Nephron progenitor cell (in vitro differentiated cells): ENCODE measurements at regions not wholly inside any gene's neighbourhood (a gene's known extent, or its start where the extent isn't known, plus 50 kb on each side); places are given as distances from the start of the nearest gene placed in this dataset.

Source experiments
- DNase-seq: peaks from one replicate; pipeline ENCODE4 v3.0.0; 2021
- H3K27ac Mint-ChIP-seq: 2 replicates; pipeline ENCODE4 v1.8.0; 2021; ENCODE audit warnings: mild to moderate bottlenecking, moderate library complexity, mixed read lengths
- H3K27me3 Mint-ChIP-seq: 2 replicates; pipeline ENCODE4 v1.8.0; 2021; ENCODE audit warnings: mild to moderate bottlenecking, low read depth, mixed read lengths; ENCODE audit not compliant: poor library complexity
- H3K36me3 Mint-ChIP-seq: 2 replicates; pipeline ENCODE4 v1.8.0; 2021; ENCODE audit warnings: low read depth, mixed read lengths
- H3K4me1 Mint-ChIP-seq: 2 replicates; pipeline ENCODE4 v1.8.0; 2021; ENCODE audit warnings: mixed read lengths
- H3K4me3 Mint-ChIP-seq: 2 replicates; pipeline ENCODE4 v1.8.0; 2021; ENCODE audit warnings: mild to moderate bottlenecking, moderate library complexity, mixed read lengths
- H3K9me3 Mint-ChIP-seq: 2 replicates; pipeline ENCODE4 v1.8.0; 2021; ENCODE audit warnings: mild to moderate bottlenecking, moderate library complexity, mixed read lengths
- TF ChIP-seq, protein P1 (sequence below): fragments of 200-600 bp; sonication (generic); IDR thresholded peaks from 2 replicates; pipeline ENCODE4 v1.5.0; 2021; ENCODE audit warnings: antibody characterized with exemption

DNA sequence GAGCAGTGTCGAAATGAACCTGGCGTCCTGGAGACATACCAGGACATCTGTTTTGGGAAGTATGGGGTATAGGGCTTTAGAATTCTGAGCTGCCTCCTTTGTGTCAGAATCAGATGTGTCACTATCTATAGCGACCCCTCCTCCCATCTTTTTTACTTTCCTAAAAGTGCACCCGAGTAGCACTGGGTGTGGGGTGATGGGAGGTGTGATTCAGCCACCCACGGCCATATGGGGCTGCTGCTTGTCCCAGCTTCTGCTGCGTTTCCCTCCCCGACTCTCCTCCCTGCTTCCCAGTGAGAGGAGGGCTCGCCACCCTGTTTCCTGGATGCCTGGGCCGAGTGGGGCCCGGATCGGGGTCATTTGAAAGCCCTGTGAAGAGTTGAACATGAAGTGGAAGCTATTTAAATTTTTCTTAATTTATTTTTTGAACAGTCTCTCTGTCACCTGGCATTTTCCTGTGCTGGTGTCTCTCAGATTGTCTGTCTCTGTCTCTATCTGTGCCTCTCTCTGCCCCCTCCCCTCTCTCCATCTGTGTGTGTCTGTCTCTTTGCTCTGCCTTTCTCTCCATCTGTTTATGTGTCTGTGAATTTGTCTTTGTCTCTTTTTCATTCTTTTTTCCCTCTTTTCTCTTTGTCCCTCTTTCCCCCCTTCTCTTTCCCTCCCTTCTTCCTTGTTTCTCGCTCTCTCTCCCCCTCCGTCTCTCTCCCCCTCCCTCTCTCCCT is 638.8 kb upstream of the EEF2KMT start:
- Mint-ChIP-seq H3K36me3 (no peaks in the 10 kb centered on the region), H3K27me3 (peaks cover 31% of the 10 kb centered on the region), H3K4me1 (peaks cover 48% of the 10 kb centered on the region), H3K27ac (peak overlapping the region; percentile 76), H3K4me3 (no peak overlapping the region), H3K9me3 (peaks cover 8% of the 10 kb centered on the region)
- TF ChIP-seq, protein P1, sequence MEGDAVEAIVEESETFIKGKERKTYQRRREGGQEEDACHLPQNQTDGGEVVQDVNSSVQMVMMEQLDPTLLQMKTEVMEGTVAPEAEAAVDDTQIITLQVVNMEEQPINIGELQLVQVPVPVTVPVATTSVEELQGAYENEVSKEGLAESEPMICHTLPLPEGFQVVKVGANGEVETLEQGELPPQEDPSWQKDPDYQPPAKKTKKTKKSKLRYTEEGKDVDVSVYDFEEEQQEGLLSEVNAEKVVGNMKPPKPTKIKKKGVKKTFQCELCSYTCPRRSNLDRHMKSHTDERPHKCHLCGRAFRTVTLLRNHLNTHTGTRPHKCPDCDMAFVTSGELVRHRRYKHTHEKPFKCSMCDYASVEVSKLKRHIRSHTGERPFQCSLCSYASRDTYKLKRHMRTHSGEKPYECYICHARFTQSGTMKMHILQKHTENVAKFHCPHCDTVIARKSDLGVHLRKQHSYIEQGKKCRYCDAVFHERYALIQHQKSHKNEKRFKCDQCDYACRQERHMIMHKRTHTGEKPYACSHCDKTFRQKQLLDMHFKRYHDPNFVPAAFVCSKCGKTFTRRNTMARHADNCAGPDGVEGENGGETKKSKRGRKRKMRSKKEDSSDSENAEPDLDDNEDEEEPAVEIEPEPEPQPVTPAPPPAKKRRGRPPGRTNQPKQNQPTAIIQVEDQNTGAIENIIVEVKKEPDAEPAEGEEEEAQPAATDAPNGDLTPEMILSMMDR: no peak
- DNase-seq: no peak

DNA sequence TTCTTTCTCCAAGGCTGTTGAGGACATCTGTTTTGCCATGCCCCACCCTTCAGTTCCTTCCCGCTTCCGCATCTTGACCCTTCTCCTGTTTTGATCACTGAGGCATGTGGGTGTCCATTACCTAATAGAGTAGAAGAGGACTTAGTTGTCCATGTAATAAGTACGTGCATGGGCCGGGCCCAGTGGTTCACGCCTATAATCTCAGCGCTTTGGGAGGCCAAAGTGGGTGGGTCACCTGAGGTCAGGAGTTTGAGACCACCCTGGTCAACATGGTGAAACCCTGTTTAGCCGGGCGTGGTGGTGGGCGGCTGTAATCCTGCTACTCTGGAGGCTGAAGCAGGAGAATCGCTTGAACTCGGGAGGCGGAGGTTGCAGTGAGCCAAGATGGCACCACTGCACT is 637.8 kb upstream of the EEF2KMT start:
- H3K4me3 Mint-ChIP-seq: no peak overlapping the region
- H3K36me3 Mint-ChIP-seq: no peaks in the 10 kb centered on the region
- peaks cover 8% of the 10 kb centered on the region for H3K9me3 Mint-ChIP-seq
- no peak for DNase-seq
- H3K27me3 Mint-ChIP-seq: peaks cover 26% of the 10 kb centered on the region
- TF ChIP-seq, protein P1: no peak
- H3K27ac Mint-ChIP-seq: no peak overlapping the region
- H3K4me1 Mint-ChIP-seq: peaks cover 42% of the 10 kb centered on the region

DNA sequence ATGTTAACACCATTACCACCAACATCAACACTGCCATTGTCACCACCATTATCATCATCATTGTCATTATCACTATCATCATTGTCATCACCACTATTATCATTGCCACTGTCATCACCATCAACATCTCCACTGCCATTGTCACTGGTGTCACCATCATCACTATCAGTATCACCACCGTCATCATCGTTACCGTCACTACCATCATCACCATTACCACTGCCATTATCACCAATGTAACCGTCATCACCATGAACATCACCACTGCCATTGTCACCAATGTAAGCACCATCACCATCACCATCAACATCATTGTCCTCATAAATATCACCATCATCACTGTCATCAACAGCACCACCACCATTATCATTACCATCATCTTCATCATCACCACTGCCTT is 633.2 kb upstream of the EEF2KMT start:
- H3K27me3 Mint-ChIP-seq: peaks cover 19% of the 10 kb centered on the region
- no peak overlapping the region for H3K4me3 Mint-ChIP-seq
- no peak for DNase-seq
- H3K4me1 Mint-ChIP-seq: peaks cover 3% of the 10 kb centered on the region
- H3K36me3 Mint-ChIP-seq: no peaks in the 10 kb centered on the region
- H3K27ac Mint-ChIP-seq: no peak overlapping the region
- TF ChIP-seq, protein P1: no peak
- no peaks in the 10 kb centered on the region for H3K9me3 Mint-ChIP-seq

DNA sequence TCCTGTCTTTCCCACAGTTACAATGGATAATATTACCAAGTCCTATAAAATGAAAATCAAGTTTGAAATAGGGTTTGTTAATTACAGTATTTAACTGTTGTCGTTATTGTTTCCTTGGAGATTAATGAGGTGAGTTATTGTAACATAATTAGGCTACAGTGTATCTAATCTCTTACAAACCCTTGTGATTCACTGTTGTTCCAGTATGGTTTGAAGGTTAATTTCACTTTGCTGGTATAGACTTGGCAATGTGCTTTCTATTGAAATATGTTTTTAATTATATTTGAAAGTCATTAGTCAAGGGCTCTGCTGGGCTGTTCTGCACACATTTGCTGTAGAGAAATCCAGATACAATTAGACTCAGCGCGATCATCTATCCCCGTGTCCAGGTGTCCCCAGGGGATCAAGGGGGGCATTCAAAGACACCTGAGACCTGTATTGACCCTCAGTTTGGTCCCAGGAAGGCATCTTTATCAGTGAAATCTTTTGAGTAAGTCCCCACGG is 624.6 kb upstream of the EEF2KMT start:
- no peak for DNase-seq
- TF ChIP-seq, protein P1: no peak
- no peak overlapping the region for H3K27ac Mint-ChIP-seq
- peaks cover 35% of the 10 kb centered on the region for H3K27me3 Mint-ChIP-seq
- H3K9me3 Mint-ChIP-seq: no peaks in the 10 kb centered on the region
- no peaks in the 10 kb centered on the region for H3K4me1 Mint-ChIP-seq
- H3K36me3 Mint-ChIP-seq: no peaks in the 10 kb centered on the region
- H3K4me3 Mint-ChIP-seq: no peak overlapping the region

DNA sequence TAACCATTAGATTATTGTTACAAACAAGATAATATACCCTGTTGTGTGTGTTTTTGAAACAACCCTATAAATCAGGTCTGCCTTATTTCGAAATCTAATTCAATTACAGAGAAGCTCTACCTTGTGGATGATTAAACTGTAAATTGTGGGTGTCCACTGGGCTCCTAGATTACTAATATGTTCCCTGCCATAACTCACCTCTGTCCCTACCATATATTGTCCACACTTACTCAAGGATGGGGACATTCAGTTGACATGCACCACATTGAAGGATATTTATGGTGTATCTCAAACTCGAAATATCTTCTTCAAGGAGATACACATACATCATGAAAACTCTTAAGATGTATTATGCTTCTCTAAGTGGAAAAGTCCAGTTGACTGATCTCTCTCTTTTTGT is 617.6 kb upstream of the EEF2KMT start:
- no peaks in the 10 kb centered on the region for H3K4me1 Mint-ChIP-seq
- DNase-seq: no peak
- TF ChIP-seq, protein P1: no peak
- H3K27ac Mint-ChIP-seq: no peak overlapping the region
- no peak overlapping the region for H3K4me3 Mint-ChIP-seq
- peaks cover 26% of the 10 kb centered on the region for H3K27me3 Mint-ChIP-seq
- H3K36me3 Mint-ChIP-seq: no peaks in the 10 kb centered on the region
- H3K9me3 Mint-ChIP-seq: no peaks in the 10 kb centered on the region

DNA sequence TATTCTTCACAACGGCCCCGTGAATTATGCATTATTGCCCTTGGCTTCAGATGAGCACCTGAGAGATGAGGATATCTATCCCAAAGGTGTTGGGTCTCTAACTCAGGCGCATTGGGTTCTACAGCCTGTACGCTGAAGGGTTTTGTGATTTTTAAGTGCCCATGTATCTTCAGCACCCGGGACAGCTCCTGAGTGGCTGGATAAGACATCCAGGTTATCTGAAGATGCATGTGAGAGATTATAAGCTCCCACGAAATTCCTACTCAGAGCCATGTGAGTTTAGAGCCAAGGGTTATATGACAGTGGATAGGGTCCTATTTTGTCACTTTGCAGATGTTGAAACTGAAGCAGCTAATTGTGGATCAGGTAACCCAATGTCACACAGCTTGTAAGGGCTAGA is 612.3 kb upstream of the EEF2KMT start:
- H3K27me3 Mint-ChIP-seq: peaks cover 27% of the 10 kb centered on the region
- peak; percentile 83 for DNase-seq
- H3K27ac Mint-ChIP-seq: no peak overlapping the region
- no peaks in the 10 kb centered on the region for H3K36me3 Mint-ChIP-seq
- no peaks in the 10 kb centered on the region for H3K9me3 Mint-ChIP-seq
- TF ChIP-seq, protein P1: no peak
- H3K4me3 Mint-ChIP-seq: no peak overlapping the region
- no peaks in the 10 kb centered on the region for H3K4me1 Mint-ChIP-seq
